Fibroblast of lung (primary cell): ENCODE measurements at regions not wholly inside any gene's neighbourhood (a gene's known extent, or its start where the extent isn't known, plus 50 kb on each side); places are given as distances from the start of the nearest gene placed in this dataset.

ENCODE experiments used
- DNase-seq, 2 donors: peaks; one replicate each; pipeline versions ENCODE4 v3.0.0 to v3.0.0-alpha.2; 2010; ENCODE audit warnings: low read depth in 2 of 2
- H2AFZ ChIP-seq: 2 replicates; pipeline ENCODE4 v1.5.1; 2012; ENCODE audit warnings: low read length, control low read depth, inconsistent platforms
- H3K27ac ChIP-seq: 2 replicates; pipeline ENCODE4 v1.5.1; 2011; ENCODE audit warnings: low read length, control low read depth; ENCODE audit not compliant: insufficient read depth
- H3K27me3 ChIP-seq: 2 replicates; pipeline ENCODE4 v1.5.1; 2011; ENCODE audit warnings: mild to moderate bottlenecking, low read length; ENCODE audit not compliant: control insufficient read depth, insufficient read depth
- H3K36me3 ChIP-seq: 2 replicates; pipeline ENCODE4 v1.5.1; 2011; ENCODE audit warnings: low read length; ENCODE audit not compliant: control insufficient read depth, insufficient read depth
- H3K4me1 ChIP-seq: 2 replicates; pipeline ENCODE4 v1.5.1; 2011; ENCODE audit warnings: low read length; ENCODE audit not compliant: control insufficient read depth, insufficient read depth; ENCODE audit errors: extremely low read depth
- H3K4me2 ChIP-seq: 2 replicates; pipeline ENCODE4 v1.5.1; 2011; ENCODE audit warnings: low read length, control low read depth; ENCODE audit not compliant: insufficient read depth; ENCODE audit errors: extremely low read depth
- H3K4me3 ChIP-seq, 4 experiments: fragments of 200-600 bp in 1 of 4; sonication (generic) in 1 of 4; replicated peaks in 1 of 4; 2 replicates each; pipeline ENCODE4 v1.5.1; 2011 to 2016; ENCODE audit warnings: low read length in 4 of 4, low read depth in 3 of 4, mild to moderate bottlenecking in 3 of 4, control low read depth in 2 of 4, inconsistent platforms in 1 of 4, mixed read lengths in 1 of 4; ENCODE audit not compliant: insufficient read depth in 1 of 4; ENCODE audit errors: control extremely low read depth in 1 of 4
- H3K79me2 ChIP-seq: 2 replicates; pipeline ENCODE4 v1.5.1; 2012; ENCODE audit warnings: mild to moderate bottlenecking, low read length, inconsistent platforms; ENCODE audit not compliant: control insufficient read depth, insufficient read depth
- H3K9ac ChIP-seq: 2 replicates; pipeline ENCODE4 v1.5.1; 2011; ENCODE audit warnings: mild to moderate bottlenecking, low read length, control low read depth; ENCODE audit not compliant: insufficient read depth
- H3K9me3 ChIP-seq: 2 replicates; pipeline ENCODE4 v1.5.1; 2012; ENCODE audit warnings: low read depth, low read length; ENCODE audit not compliant: control insufficient read depth, insufficient read depth
- H4K20me1 ChIP-seq: 2 replicates; pipeline ENCODE4 v1.5.1; 2011; ENCODE audit warnings: low read length; ENCODE audit not compliant: control insufficient read depth, insufficient read depth; ENCODE audit errors: extremely low read depth
- CTCF ChIP-seq, 2 donors: IDR thresholded peaks in 1 of 2; conservative IDR thresholded peaks in 1 of 2; 1 replicate in 1 of 2; 2 replicates in 1 of 2; pipeline ENCODE4 v1.5.1; 2011 to 2012; ENCODE audit warnings: low read length in 2 of 2, control low read depth in 1 of 2, inconsistent platforms in 1 of 2, low read depth in 1 of 2, mild to moderate bottlenecking in 1 of 2
- EZH2 ChIP-seq: IDR thresholded peaks from 2 replicates; pipeline ENCODE4 v1.5.1; 2012; ENCODE audit warnings: low read length, control low read depth, mild to moderate bottlenecking; ENCODE audit errors: missing control alignments

- no peak overlapping the region for H3K27ac ChIP-seq
- H3K27me3 ChIP-seq, result no peaks in the 10 kb centered on the region
- H3K36me3 ChIP-seq, result no peaks in the 10 kb centered on the region
- no peaks in the 10 kb centered on the region for H4K20me1 ChIP-seq
- peak in 1 of 2 donors; percentile 29 for DNase-seq
- no peaks in the 10 kb centered on the region for H3K4me1 ChIP-seq
- H3K4me2 ChIP-seq, result no peak overlapping the region
- no peaks in the 10 kb centered on the region for H3K79me2 ChIP-seq
- no peak for TF ChIP-seq EZH2
- TF ChIP-seq CTCF (conservative IDR thresholded peaks at IDR 0.05 in 1 of 2, IDR thresholded peaks at IDR 0.05 in 1 of 2; ENCODE audit: low read depth in 1 of 2, low read length in 2 of 2), result no peak
- H3K4me3 ChIP-seq, result no peak overlapping the region
- no peaks in the 10 kb centered on the region for H3K9me3 ChIP-seq
- no peak overlapping the region for H2AFZ ChIP-seq
- H3K9ac ChIP-seq, result no peak overlapping the region
Measured at GRCh38 chr3:19074257-19074900, 73.9 kb upstream of the KCNH8 start.

GRCh38 chr3:19073341-19074105 lies 74.8 kb upstream of the KCNH8 start:
- H3K4me1 ChIP-seq, result no peaks in the 10 kb centered on the region
- TF ChIP-seq EZH2 (no peak), CTCF (conservative IDR thresholded peaks at IDR 0.05 in 1 of 2, IDR thresholded peaks at IDR 0.05 in 1 of 2; ENCODE audit: low read depth in 1 of 2, low read length in 2 of 2) (no peak)

GRCh38 chr3:19070325-19070724 lies 78.0 kb upstream of the KCNH8 start:
- H3K4me1 ChIP-seq, result no peaks in the 10 kb centered on the region
- no peak overlapping the region for H3K9ac ChIP-seq
- H3K36me3 ChIP-seq, result no peaks in the 10 kb centered on the region
- no peak overlapping the region for H3K27ac ChIP-seq
- H3K4me2 ChIP-seq, result no peak overlapping the region
- no peak overlapping the region for H2AFZ ChIP-seq
- H3K79me2 ChIP-seq, result no peaks in the 10 kb centered on the region
- no peaks in the 10 kb centered on the region for H3K27me3 ChIP-seq
- peak in 1 of 2 donors; percentile 21 for DNase-seq
- no peaks in the 10 kb centered on the region for H4K20me1 ChIP-seq
- H3K9me3 ChIP-seq, result no peaks in the 10 kb centered on the region
- TF ChIP-seq CTCF (conservative IDR thresholded peaks at IDR 0.05 in 1 of 2, IDR thresholded peaks at IDR 0.05 in 1 of 2; ENCODE audit: low read depth in 1 of 2, low read length in 2 of 2) (no peak), EZH2 (no peak)
- no peak overlapping the region for H3K4me3 ChIP-seq

More at GRCh38 chr3:19073341-19074105, 74.8 kb upstream of the KCNH8 start:
- Histone ChIP-seq H3K79me2 (no peaks in the 10 kb centered on the region), H2AFZ (no peak overlapping the region), H3K27me3 (no peaks in the 10 kb centered on the region), H3K36me3 (no peaks in the 10 kb centered on the region), H4K20me1 (no peaks in the 10 kb centered on the region), H3K9me3 (no peaks in the 10 kb centered on the region), H3K9ac (no peak overlapping the region), H3K4me2 (no peak overlapping the region), H3K4me3 (no peak overlapping the region), H3K27ac (no peak overlapping the region)
- no peak for DNase-seq
